ENCODE measurements at regions not wholly inside any gene's neighbourhood (a gene's known extent, or its start where the extent isn't known, plus 50 kb on each side); places are given as distances from the start of the nearest gene placed in this dataset.

GRCh38 chr6:167703781-167704180, 122.9 kb upstream of the AFDN start:
- DNase-seq (ENCODE audit: low read depth in 1 of 2, low spot score in 1 of 2) = no peak
- Histone ChIP-seq H3K4me1 (ENCODE audit: low read depth) (peaks cover 7% of the 10 kb centered on the region), H3K27ac (no peak overlapping the region), H3K27me3 (no peaks in the 10 kb centered on the region), H3K36me3 (no peaks in the 10 kb centered on the region), H3K9me3 (ENCODE audit: low read depth) (no peaks in the 10 kb centered on the region), H3K4me3 (no peak overlapping the region)
- no peak for TF ChIP-seq CTCF (IDR thresholded peaks at IDR 0.05; ENCODE audit: low read depth, low read length)

- no peaks in the 10 kb centered on the region for H3K9me3 ChIP-seq (ENCODE audit: low read depth)
- peaks cover 6% of the 10 kb centered on the region for H3K4me1 ChIP-seq (ENCODE audit: low read depth)
- DNase-seq (ENCODE audit: low read depth in 1 of 2, low spot score in 1 of 2) = no peak
- H3K27me3 ChIP-seq = no peaks in the 10 kb centered on the region
- no peaks in the 10 kb centered on the region for H3K36me3 ChIP-seq
- H3K27ac ChIP-seq = no peak overlapping the region
- no peak for TF ChIP-seq CTCF (IDR thresholded peaks at IDR 0.05; ENCODE audit: low read depth, low read length)
- no peak overlapping the region for H3K4me3 ChIP-seq
These were observed 122.3 kb upstream of the AFDN start for GRCh38 chr6:167704396-167704901.

- no peak for TF ChIP-seq CTCF (IDR thresholded peaks at IDR 0.05; ENCODE audit: low read depth, low read length)
- Histone ChIP-seq H3K4me1 (ENCODE audit: low read depth) (no peaks in the 10 kb centered on the region), H3K36me3 (no peaks in the 10 kb centered on the region), H3K4me3 (no peak overlapping the region), H3K27me3 (no peaks in the 10 kb centered on the region), H3K9me3 (ENCODE audit: low read depth) (no peaks in the 10 kb centered on the region), H3K27ac (no peak overlapping the region)
- no peak for DNase-seq (ENCODE audit: low read depth in 1 of 2, low spot score in 1 of 2)
These were observed 121.4 kb upstream of the AFDN start for GRCh38 chr6:167705211-167705750.

GRCh38 chr6:167706313-167707109, 120.2 kb upstream of the AFDN start:
- Histone ChIP-seq H3K9me3 (ENCODE audit: low read depth) (no peaks in the 10 kb centered on the region), H3K4me1 (ENCODE audit: low read depth) (peaks cover 3% of the 10 kb centered on the region), H3K36me3 (no peaks in the 10 kb centered on the region), H3K27me3 (no peaks in the 10 kb centered on the region), H3K4me3 (no peak overlapping the region), H3K27ac (no peak overlapping the region)
- TF ChIP-seq CTCF (IDR thresholded peaks at IDR 0.05; ENCODE audit: low read depth, low read length) = no peak
- peak in 1 of 2 donors; percentile 34 for DNase-seq (ENCODE audit: low read depth in 1 of 2, low spot score in 1 of 2)

- no peak overlapping the region for H3K27ac ChIP-seq
- no peaks in the 10 kb centered on the region for H3K27me3 ChIP-seq
- no peaks in the 10 kb centered on the region for H3K36me3 ChIP-seq
- peaks cover 8% of the 10 kb centered on the region for H3K4me1 ChIP-seq (ENCODE audit: low read depth)
- H3K4me3 ChIP-seq = no peak overlapping the region
- DNase-seq (ENCODE audit: low read depth in 1 of 2, low spot score in 1 of 2) = no peak
- no peak for TF ChIP-seq CTCF (IDR thresholded peaks at IDR 0.05; ENCODE audit: low read depth, low read length)
- no peaks in the 10 kb centered on the region for H3K9me3 ChIP-seq (ENCODE audit: low read depth)
These were observed 118.8 kb upstream of the AFDN start for GRCh38 chr6:167707686-167708500.
